H9 (cell line): ENCODE measurements at regions not wholly inside any gene's neighbourhood (a gene's known extent, or its start where the extent isn't known, plus 50 kb on each side); places are given as distances from the start of the nearest gene placed in this dataset.

ENCODE experiments used
- DNase-seq: peaks from one replicate; pipeline ENCODE4 v3.0.0-alpha.2; 2017
- H2AFZ ChIP-seq: one replicate; pipeline ENCODE4 v1.6.1; 2013; ENCODE audit warnings: mild to moderate bottlenecking, low read length, control low read depth, moderate library complexity
- H2AK5ac ChIP-seq: 2 replicates; pipeline ENCODE4 v1.6.1; 2013; ENCODE audit warnings: low read length, control low read depth, mixed read lengths; ENCODE audit not compliant: insufficient read length
- H2BK120ac ChIP-seq: one replicate; pipeline ENCODE4 v1.6.1; 2013; ENCODE audit warnings: low read depth, mild to moderate bottlenecking, low read length, control low read depth, inconsistent platforms; ENCODE audit not compliant: poor library complexity, severe bottlenecking
- H2BK12ac ChIP-seq: 2 replicates; pipeline ENCODE4 v1.6.1; 2013; ENCODE audit warnings: low read length, control low read depth, mixed read lengths, low read depth; ENCODE audit not compliant: insufficient read length
- H2BK15ac ChIP-seq: 2 replicates; pipeline ENCODE4 v1.6.1; 2013; ENCODE audit warnings: low read depth, low read length, control low read depth
- H2BK20ac ChIP-seq: one replicate; pipeline ENCODE4 v1.6.1; 2013; ENCODE audit warnings: low read depth, mild to moderate bottlenecking, low read length, control low read depth, inconsistent platforms; ENCODE audit not compliant: poor library complexity, severe bottlenecking
- H2BK5ac ChIP-seq: 2 replicates; pipeline ENCODE4 v1.6.1; 2013; ENCODE audit warnings: low read length, control low read depth, mixed read lengths; ENCODE audit not compliant: insufficient read length
- H3K14ac ChIP-seq: 2 replicates; pipeline ENCODE4 v1.6.1; 2013; ENCODE audit warnings: low read length, control low read depth; ENCODE audit not compliant: insufficient read depth
- H3K18ac ChIP-seq: 2 replicates; pipeline ENCODE4 v1.6.1; 2013; ENCODE audit warnings: low read depth, mild to moderate bottlenecking, mixed read lengths, low read length, control low read depth; ENCODE audit not compliant: insufficient read length
- H3K23ac ChIP-seq: 2 replicates; pipeline ENCODE4 v1.6.1; 2013; ENCODE audit warnings: low read length, control low read depth, mixed read lengths, low read depth; ENCODE audit not compliant: insufficient read length
- H3K23me2 ChIP-seq: 2 replicates; pipeline ENCODE4 v1.6.1; 2013; ENCODE audit warnings: low read depth, mild to moderate bottlenecking, mixed read lengths, low read length, control low read depth; ENCODE audit not compliant: insufficient read length, poor library complexity, severe bottlenecking
- H3K27ac ChIP-seq: 2 replicates; pipeline ENCODE4 v1.5.1; 2013; ENCODE audit warnings: low read length, control low read depth, mixed read lengths, low read depth; ENCODE audit not compliant: insufficient read length
- H3K27me3 ChIP-seq: 2 replicates; pipeline ENCODE4 v1.6.1; 2013; ENCODE audit warnings: low read length, control low read depth, inconsistent platforms; ENCODE audit not compliant: insufficient read depth
- H3K4ac ChIP-seq: 2 replicates; pipeline ENCODE4 v1.6.1; 2013; ENCODE audit warnings: low read depth, mild to moderate bottlenecking, control low read depth, inconsistent platforms, low read length, moderate library complexity
- H3K4me1 ChIP-seq: 2 replicates; pipeline ENCODE4 v1.6.1; 2013; ENCODE audit warnings: low read length, control low read depth, inconsistent platforms; ENCODE audit not compliant: insufficient read depth
- H3K4me2 ChIP-seq: 2 replicates; pipeline ENCODE4 v1.6.1; 2013; ENCODE audit warnings: low read length, control low read depth, mixed read lengths; ENCODE audit not compliant: insufficient read length, insufficient read depth
- H3K56ac ChIP-seq: 2 replicates; pipeline ENCODE4 v1.6.1; 2013; ENCODE audit warnings: low read depth, mild to moderate bottlenecking, mixed read lengths, low read length, control low read depth; ENCODE audit not compliant: insufficient read length
- H3K79me1 ChIP-seq: 2 replicates; pipeline ENCODE4 v1.6.1; 2013; ENCODE audit warnings: low read depth, mild to moderate bottlenecking, moderate library complexity, low read length, control low read depth, inconsistent platforms; ENCODE audit not compliant: insufficient read depth, poor library complexity, severe bottlenecking
- H3K79me2 ChIP-seq: 2 replicates; pipeline ENCODE4 v1.6.1; 2013; ENCODE audit warnings: low read length, control low read depth, inconsistent platforms; ENCODE audit not compliant: insufficient read depth
- H3K9ac ChIP-seq: 2 replicates; pipeline ENCODE4 v1.6.1; 2013; ENCODE audit warnings: low read length, control low read depth, mixed read lengths; ENCODE audit not compliant: insufficient read length; ENCODE audit errors: extremely low read depth
- H3K9me3 ChIP-seq: one replicate; pipeline ENCODE4 v1.6.1; 2013; ENCODE audit warnings: low read depth, low read length, inconsistent platforms; ENCODE audit not compliant: control insufficient read depth
- H3T11ph ChIP-seq: one replicate; pipeline ENCODE4 v1.6.1; 2013; ENCODE audit warnings: mild to moderate bottlenecking, low read length, control low read depth, inconsistent platforms
- H4K20me1 ChIP-seq: one replicate; pipeline ENCODE4 v1.6.1; 2013; ENCODE audit not compliant: control insufficient read depth, insufficient read length, insufficient read depth
- H4K5ac ChIP-seq: 2 replicates; pipeline ENCODE4 v1.6.1; 2013; ENCODE audit warnings: low read depth, mild to moderate bottlenecking, mixed read lengths, low read length, control low read depth; ENCODE audit not compliant: insufficient read length
- H4K8ac ChIP-seq: replicated peaks from 2 replicates; pipeline ENCODE4 v1.6.1; 2013; ENCODE audit warnings: low read length, control low read depth, mixed read lengths, low read depth; ENCODE audit not compliant: insufficient read length
- H4K91ac ChIP-seq: 2 replicates; pipeline ENCODE4 v1.6.1; 2013; ENCODE audit warnings: low read depth, mild to moderate bottlenecking, moderate library complexity, mixed read lengths, low read length, control low read depth; ENCODE audit not compliant: insufficient read length
- H3K27ac Mint-ChIP-seq, 3 experiments: 2 replicates in 2 of 3; 3 replicates in 1 of 3; pipeline ENCODE4 v1.8.0; 2020 to 2021; ENCODE audit warnings: mixed read lengths in 3 of 3, mild to moderate bottlenecking in 1 of 3, moderate library complexity in 1 of 3
- H3K27me3 Mint-ChIP-seq: 2 replicates; pipeline ENCODE4 v1.8.0; 2021; ENCODE audit warnings: low read depth, mild to moderate bottlenecking, moderate library complexity, mixed read lengths
- H3K36me3 Mint-ChIP-seq, 3 experiments: 2 replicates in 2 of 3; 3 replicates in 1 of 3; pipeline ENCODE4 v1.8.0; 2020 to 2021; ENCODE audit warnings: low read depth in 3 of 3, mixed read lengths in 3 of 3; ENCODE audit not compliant: insufficient read depth in 1 of 3
- H3K4me1 Mint-ChIP-seq, 2 experiments: 2 replicates each; pipeline ENCODE4 v1.8.0; 2020; ENCODE audit warnings: mixed read lengths in 2 of 2
- H3K4me3 Mint-ChIP-seq, 2 experiments: 2 replicates in 1 of 2; 3 replicates in 1 of 2; pipeline ENCODE4 v1.8.0; 2020 to 2021; ENCODE audit warnings: mild to moderate bottlenecking in 2 of 2, mixed read lengths in 2 of 2, moderate library complexity in 1 of 2
- H3K9me3 Mint-ChIP-seq, 2 experiments: 2 replicates in 1 of 2; 3 replicates in 1 of 2; pipeline ENCODE4 v1.8.0; 2020; ENCODE audit warnings: mild to moderate bottlenecking in 2 of 2, mixed read lengths in 2 of 2, moderate library complexity in 1 of 2
- CTCF ChIP-seq: fragments of 200-600 bp; sonication (generic); conservative IDR thresholded peaks from 3 replicates; pipeline ENCODE4 v1.8.0; 2021; ENCODE audit warnings: antibody characterized with exemption, mild to moderate bottlenecking
- WGBS: extraction: QIAGEN DNeasy Blood & Tissue Kit; methylation state at CpG from one replicate; pipeline ENCODE4 v1.1.7; 2013; ENCODE audit warnings: missing lambda C conversion rate, low lambda C conversion rate, mixed read lengths; ENCODE audit not compliant: insufficient read length; ENCODE audit errors: extremely low coverage; 5-methylcytosine and 5-hydroxymethylcytosine counted together

GRCh38 chr17:77647531-77647930 is 311.0 kb upstream of the TNRC6C start:
- no CpG with 5 or more reads among the region's 11 CpGs for WGBS
- no peak overlapping the region for H3K4me2 ChIP-seq
- H2AFZ ChIP-seq = no peak overlapping the region
- H3K27ac ChIP-seq = no peak overlapping the region
- no peak overlapping the region for H3K56ac ChIP-seq
- H3K4ac ChIP-seq = no peak overlapping the region
- H3K79me1 ChIP-seq = no peaks in the 10 kb centered on the region
- no peak for TF ChIP-seq CTCF
- H3K9me3 ChIP-seq = no peaks in the 10 kb centered on the region
- peak; percentile 21 for DNase-seq
- no peaks in the 10 kb centered on the region for H4K20me1 ChIP-seq
- Mint-ChIP-seq H3K36me3 (peaks cover 2 to 20% (median 3%) of the 10 kb centered on the region in 3 experiments; a peak in 5 of 7 replicates), H3K27ac (no peak overlapping the region), H3K27me3 (peaks cover 13% of the 10 kb centered on the region), H3K4me3 (no peak overlapping the region), H3K9me3 (peaks cover 25 to 27% of the 10 kb centered on the region in 2 experiments), H3K4me1 (peaks cover 24 to 26% of the 10 kb centered on the region in 2 experiments)
- H3K14ac ChIP-seq = no peak overlapping the region
- no peaks in the 10 kb centered on the region for H3K79me2 ChIP-seq
- no peak overlapping the region for H3K23ac ChIP-seq
- no peak overlapping the region for H3K18ac ChIP-seq
- H3K27me3 ChIP-seq = no peaks in the 10 kb centered on the region
- no peak overlapping the region for H2BK12ac ChIP-seq
- no peak overlapping the region for H2BK5ac ChIP-seq
- no peak overlapping the region for H2BK120ac ChIP-seq
- H2BK15ac ChIP-seq = no peak overlapping the region
- H3K9ac ChIP-seq = no peak overlapping the region
- no peak overlapping the region for H4K5ac ChIP-seq
- no peaks in the 10 kb centered on the region for H3K23me2 ChIP-seq
- H2AK5ac ChIP-seq = no peak overlapping the region
- no peak overlapping the region for H2BK20ac ChIP-seq
- no peak overlapping the region for H3T11ph ChIP-seq
- no peaks in the 10 kb centered on the region for H3K4me1 ChIP-seq
- no peak overlapping the region for H4K91ac ChIP-seq
- H4K8ac ChIP-seq = no peak overlapping the region
